ENCODE measurements at regions not wholly inside any gene's neighbourhood (a gene's known extent, or its start where the extent isn't known, plus 50 kb on each side); places are given as distances from the start of the nearest gene placed in this dataset.

DNA sequence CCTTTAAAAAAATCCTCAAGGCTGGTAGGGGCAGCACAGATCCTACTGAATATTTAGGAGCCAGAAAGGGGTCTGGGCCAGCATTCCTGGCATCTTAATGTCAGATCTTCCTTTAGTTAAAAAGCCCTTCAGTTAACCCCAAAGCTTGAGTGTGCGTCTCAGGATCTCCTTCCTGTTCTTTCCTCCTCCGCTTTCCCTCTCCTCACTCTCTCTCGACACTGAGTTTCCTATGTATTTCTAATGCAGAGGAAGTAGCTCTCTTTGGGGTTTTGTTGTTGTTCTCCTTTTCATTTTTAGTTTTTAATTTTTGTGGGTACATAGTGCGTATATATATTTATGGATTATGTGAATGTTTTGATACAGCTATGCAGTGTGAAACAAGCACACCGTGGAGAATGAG is 109.9 kb upstream of the COPS8 start:
- TF ChIP-seq CTCF (IDR thresholded peaks at IDR 0.05; ENCODE audit: low read length) (no peak), EZH2 (optimal IDR thresholded peaks at IDR 0.05; ENCODE audit: low read depth, low read length) (no peak), EZH2phosphoT487 (IDR thresholded peaks at IDR 0.05; ENCODE audit: low read length) (no peak)
